ENCODE measurements at regions not wholly inside any gene's neighbourhood (a gene's known extent, or its start where the extent isn't known, plus 50 kb on each side); places are given as distances from the start of the nearest gene placed in this dataset.

DNA sequence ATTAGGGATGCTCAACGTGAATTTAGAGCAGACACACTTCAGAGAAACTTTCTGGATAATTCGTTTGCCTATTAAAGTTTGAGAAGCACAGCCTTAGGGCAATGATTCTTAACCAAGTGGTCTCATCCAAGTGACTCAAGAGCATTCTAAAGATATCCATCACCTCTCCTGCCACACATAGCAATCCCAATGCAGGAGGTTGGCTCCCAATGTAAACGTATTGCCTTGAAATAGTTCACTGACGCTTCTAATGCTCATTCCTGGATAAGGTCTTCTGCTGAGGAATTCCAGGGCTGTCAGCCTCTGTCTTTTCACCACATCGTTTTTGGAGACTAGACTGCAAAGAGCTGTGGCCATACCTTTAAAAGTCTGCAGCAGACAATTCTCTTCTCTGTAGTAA, 279.8 kb upstream of the DACH1 start:
- Histone ChIP-seq H3K27me3 (replicated peaks in 1 of 2; ENCODE audit: control insufficient read depth in 2 of 2, extremely low read depth in 1 of 2, insufficient read depth in 2 of 2, low read length in 1 of 2) (no peaks in the 10 kb centered on the region), H3K9me3 (no peaks in the 10 kb centered on the region), H3K4me3 (ENCODE audit: control insufficient read depth in 1 of 2, extremely low read depth in 1 of 2, low read length in 1 of 2) (no peak overlapping the region), H3K4me1 (ENCODE audit: control insufficient read depth in 1 of 2, extremely low read depth in 1 of 2, insufficient read depth in 2 of 2, low read length in 2 of 2) (no peaks in the 10 kb centered on the region), H3K36me3 (ENCODE audit: control insufficient read depth in 2 of 2, extremely low read depth in 1 of 2, insufficient read depth in 1 of 2, low read length in 1 of 2) (no peaks in the 10 kb centered on the region), H3K27ac (ENCODE audit: low read length) (no peak overlapping the region)
- WGBS (ENCODE audit: insufficient coverage), result 80% methylated on average over 3 of the region's 5 CpGs
- no peaks in the 10 kb centered on the region for H3K36me3 Mint-ChIP-seq
- peaks cover 0 to 5% (median 0%) of the 10 kb centered on the region in 3 donors for H3K9me3 Mint-ChIP-seq
- ATAC-seq (replicated peaks in 1 of 4) (no peak), DNase-seq (no peak)
- H3K4me3 Mint-ChIP-seq, result no peak overlapping the region
- POLR2A ChIA-PET, result no interaction called here
- no peak overlapping the region for H3K27ac Mint-ChIP-seq
- no peaks in the 10 kb centered on the region for H3K27me3 Mint-ChIP-seq
- H3K4me1 Mint-ChIP-seq, result no peaks in the 10 kb centered on the region
- CTCF ChIA-PET, result interaction anchor here in 1 of 2 donors (0.6 kb wide), 1 partner anchor 15 kb away, joined by 4 read pairs; no protein-coding TSS in a partner anchor

DNA sequence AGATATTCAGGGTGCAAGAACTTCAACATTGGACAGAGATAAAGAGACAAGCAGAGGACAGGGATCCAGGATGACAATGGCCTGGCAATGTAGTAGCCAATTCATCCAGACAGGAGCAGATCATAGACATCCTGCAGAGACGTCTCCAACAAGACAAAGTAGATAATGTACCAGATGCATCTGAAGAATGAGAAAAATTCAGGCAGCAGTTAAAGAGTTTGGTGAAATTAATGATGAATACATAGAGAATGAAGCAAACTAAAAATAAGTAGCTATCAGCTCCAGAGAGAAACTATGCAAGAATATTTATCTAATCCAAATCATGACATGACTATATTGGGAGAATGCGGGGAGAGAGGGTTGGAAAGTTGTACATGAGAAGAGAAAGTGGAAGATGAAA, 278.4 kb upstream of the DACH1 start:
- Histone ChIP-seq H3K36me3 (ENCODE audit: control insufficient read depth in 2 of 2, extremely low read depth in 1 of 2, insufficient read depth in 1 of 2, low read length in 1 of 2) (no peaks in the 10 kb centered on the region), H3K27ac (ENCODE audit: low read length) (no peak overlapping the region), H3K9me3 (no peaks in the 10 kb centered on the region), H3K4me1 (ENCODE audit: control insufficient read depth in 1 of 2, extremely low read depth in 1 of 2, insufficient read depth in 2 of 2, low read length in 2 of 2) (no peaks in the 10 kb centered on the region), H3K4me3 (ENCODE audit: control insufficient read depth in 1 of 2, extremely low read depth in 1 of 2, low read length in 1 of 2) (no peak overlapping the region), H3K27me3 (replicated peaks in 1 of 2; ENCODE audit: control insufficient read depth in 2 of 2, extremely low read depth in 1 of 2, insufficient read depth in 2 of 2, low read length in 1 of 2) (no peaks in the 10 kb centered on the region)
- ChIA-PET POLR2A (no interaction called here), CTCF (no interaction called here)
- Mint-ChIP-seq H3K4me3 (no peak overlapping the region), H3K4me1 (no peaks in the 10 kb centered on the region), H3K36me3 (no peaks in the 10 kb centered on the region), H3K27me3 (no peaks in the 10 kb centered on the region), H3K27ac (no peak overlapping the region), H3K9me3 (peaks cover 0 to 4% (median 0%) of the 10 kb centered on the region in 3 donors)
- no peak for DNase-seq
- no peak for ATAC-seq (replicated peaks in 1 of 4)
- 100% methylated on average over 1 of the region's 2 CpGs for WGBS (ENCODE audit: insufficient coverage)

GRCh38 chr13:72144636-72145035, 277.6 kb upstream of the DACH1 start:
- Mint-ChIP-seq H3K9me3 (peaks cover 0 to 3% (median 0%) of the 10 kb centered on the region in 3 donors), H3K27ac (no peak overlapping the region)

DNA sequence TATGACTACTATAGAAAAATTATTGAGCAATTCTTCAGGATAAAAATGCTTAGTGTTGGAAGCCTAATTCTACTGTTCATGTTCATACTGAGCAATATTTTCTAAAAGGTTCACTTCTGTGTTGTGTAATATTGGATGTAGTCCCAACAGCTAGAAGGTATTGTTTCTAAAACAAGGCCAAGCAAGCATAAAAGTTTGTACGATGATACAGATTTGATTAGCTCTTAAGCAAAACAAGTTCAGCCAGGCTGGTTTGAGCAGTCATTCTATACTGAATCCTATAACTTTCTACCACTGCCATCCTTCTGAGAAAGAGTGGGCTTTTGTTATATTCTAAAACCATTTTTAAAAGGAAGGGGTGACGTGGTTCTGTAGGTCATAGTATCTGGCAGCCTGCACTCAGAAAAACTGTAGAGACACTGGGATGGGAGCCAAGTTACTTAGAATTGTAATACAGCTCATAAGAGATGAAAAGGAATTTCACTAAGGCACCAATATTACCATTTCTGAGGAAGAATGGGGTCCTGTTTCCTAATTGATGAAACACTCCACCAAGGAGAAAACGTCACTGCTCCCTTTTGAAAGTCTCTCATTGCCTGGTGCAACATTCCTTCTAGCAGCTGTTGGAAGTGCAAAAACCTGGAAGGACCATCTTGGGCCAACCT, 275.0 kb upstream of the DACH1 start:
- Mint-ChIP-seq H3K4me1 (no peaks in the 10 kb centered on the region), H3K36me3 (no peaks in the 10 kb centered on the region), H3K27ac (no peak overlapping the region), H3K27me3 (no peaks in the 10 kb centered on the region), H3K4me3 (no peak overlapping the region), H3K9me3 (peaks cover 0 to 3% (median 0%) of the 10 kb centered on the region in 3 donors)
- whole genome bisulfite sequencing (ENCODE audit: insufficient coverage), result 50% methylated on average over 1 of the region's 3 CpGs
- H3K36me3 ChIP-seq (ENCODE audit: control insufficient read depth in 2 of 2, extremely low read depth in 1 of 2, insufficient read depth in 1 of 2, low read length in 1 of 2), result no peaks in the 10 kb centered on the region
- CTCF ChIA-PET, result no interaction called here
- no peak overlapping the region for H3K4me3 ChIP-seq (ENCODE audit: control insufficient read depth in 1 of 2, extremely low read depth in 1 of 2, low read length in 1 of 2)
- no peaks in the 10 kb centered on the region for H3K4me1 ChIP-seq (ENCODE audit: control insufficient read depth in 1 of 2, extremely low read depth in 1 of 2, insufficient read depth in 2 of 2, low read length in 2 of 2)
- DNase-seq (no peak), ATAC-seq (replicated peaks in 1 of 4) (no peak)
- POLR2A ChIA-PET, result no interaction called here
- no peak overlapping the region for H3K27ac ChIP-seq (ENCODE audit: low read length)
- H3K9me3 ChIP-seq, result no peaks in the 10 kb centered on the region
- no peaks in the 10 kb centered on the region for H3K27me3 ChIP-seq (replicated peaks in 1 of 2; ENCODE audit: control insufficient read depth in 2 of 2, extremely low read depth in 1 of 2, insufficient read depth in 2 of 2, low read length in 1 of 2)

More at GRCh38 chr13:72144636-72145035, 277.6 kb upstream of the DACH1 start:
- CTCF ChIA-PET, result no interaction called here
- H3K27me3 Mint-ChIP-seq, result no peaks in the 10 kb centered on the region
- H3K4me1 Mint-ChIP-seq, result no peaks in the 10 kb centered on the region
- Histone ChIP-seq H3K27me3 (replicated peaks in 1 of 2; ENCODE audit: control insufficient read depth in 2 of 2, extremely low read depth in 1 of 2, insufficient read depth in 2 of 2, low read length in 1 of 2) (no peaks in the 10 kb centered on the region), H3K27ac (ENCODE audit: low read length) (no peak overlapping the region), H3K9me3 (no peaks in the 10 kb centered on the region), H3K4me1 (ENCODE audit: control insufficient read depth in 1 of 2, extremely low read depth in 1 of 2, insufficient read depth in 2 of 2, low read length in 2 of 2) (no peaks in the 10 kb centered on the region), H3K4me3 (ENCODE audit: control insufficient read depth in 1 of 2, extremely low read depth in 1 of 2, low read length in 1 of 2) (no peak overlapping the region), H3K36me3 (ENCODE audit: control insufficient read depth in 2 of 2, extremely low read depth in 1 of 2, insufficient read depth in 1 of 2, low read length in 1 of 2) (no peaks in the 10 kb centered on the region)
- POLR2A ChIA-PET, result no interaction called here
- ATAC-seq (replicated peaks in 1 of 4), result no peak
- DNase-seq, result no peak
- no peaks in the 10 kb centered on the region for H3K36me3 Mint-ChIP-seq
- no peak overlapping the region for H3K4me3 Mint-ChIP-seq

DNA sequence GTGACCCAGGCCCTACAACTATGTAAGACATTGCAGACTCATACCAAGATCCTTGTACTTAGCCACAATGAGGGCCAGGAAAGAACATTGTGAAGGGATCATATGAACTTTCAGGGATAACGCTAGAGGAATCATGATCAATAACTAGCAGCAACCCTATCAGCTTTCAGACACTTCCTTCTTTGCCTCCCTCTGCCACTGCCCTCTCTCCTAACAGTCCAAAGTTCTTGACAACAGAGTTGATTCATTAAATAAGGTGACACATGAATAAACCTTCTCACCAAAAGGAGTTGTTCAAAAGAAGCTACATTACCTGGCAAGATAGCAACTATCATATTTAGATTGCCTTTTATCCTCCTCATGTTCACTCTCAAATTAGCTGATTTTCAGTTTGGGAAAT, 272.2 kb upstream of the DACH1 start:
- ChIA-PET POLR2A (no interaction called here), CTCF (interaction anchor here in 1 of 2 donors (0.6 kb wide), 1 partner anchor 1338 kb away, joined by 5 read pairs; no protein-coding TSS in a partner anchor)
- H3K4me3 ChIP-seq (ENCODE audit: control insufficient read depth in 1 of 2, extremely low read depth in 1 of 2, low read length in 1 of 2), result no peak overlapping the region
- H3K9me3 ChIP-seq, result no peaks in the 10 kb centered on the region
- no peak for DNase-seq
- no peaks in the 10 kb centered on the region for H3K36me3 Mint-ChIP-seq
- H3K4me1 ChIP-seq (ENCODE audit: control insufficient read depth in 1 of 2, extremely low read depth in 1 of 2, insufficient read depth in 2 of 2, low read length in 2 of 2), result no peaks in the 10 kb centered on the region
- H3K9me3 Mint-ChIP-seq, result no peaks in the 10 kb centered on the region
- no peak overlapping the region for H3K4me3 Mint-ChIP-seq
- no peaks in the 10 kb centered on the region for H3K4me1 Mint-ChIP-seq
- no peak overlapping the region for H3K27ac ChIP-seq (ENCODE audit: low read length)
- H3K27me3 ChIP-seq (replicated peaks in 1 of 2; ENCODE audit: control insufficient read depth in 2 of 2, extremely low read depth in 1 of 2, insufficient read depth in 2 of 2, low read length in 1 of 2), result no peaks in the 10 kb centered on the region
- H3K27me3 Mint-ChIP-seq, result no peaks in the 10 kb centered on the region
- H3K27ac Mint-ChIP-seq, result no peak overlapping the region
- ATAC-seq (replicated peaks in 1 of 4), result no peak
- WGBS (ENCODE audit: insufficient coverage), result 50% methylated on average over 1 of the region's 1 CpG
- no peaks in the 10 kb centered on the region for H3K36me3 ChIP-seq (ENCODE audit: control insufficient read depth in 2 of 2, extremely low read depth in 1 of 2, insufficient read depth in 1 of 2, low read length in 1 of 2)

DNA sequence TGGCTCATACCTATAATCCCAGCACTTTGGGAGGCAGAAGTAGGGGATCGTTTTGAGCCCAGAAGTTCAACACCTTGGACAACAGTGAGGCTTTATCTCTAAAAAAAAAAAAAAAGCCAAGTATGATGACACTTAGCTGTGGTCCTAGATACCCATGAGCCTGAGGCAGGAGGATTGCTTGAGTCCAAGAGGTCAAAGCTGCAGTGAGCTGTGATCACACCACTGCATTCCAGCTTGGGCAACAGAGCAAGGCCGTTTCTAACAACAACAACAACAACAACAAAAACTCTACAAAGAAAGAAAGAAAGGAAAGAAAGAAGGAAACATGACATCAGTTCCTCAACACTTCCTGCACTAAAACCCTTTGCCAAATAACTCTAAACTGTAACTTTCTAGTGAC, 265.1 kb upstream of the DACH1 start:
- H3K4me1 ChIP-seq (ENCODE audit: control insufficient read depth in 1 of 2, extremely low read depth in 1 of 2, insufficient read depth in 2 of 2, low read length in 2 of 2), result no peaks in the 10 kb centered on the region
- no peaks in the 10 kb centered on the region for H3K27me3 ChIP-seq (replicated peaks in 1 of 2; ENCODE audit: control insufficient read depth in 2 of 2, extremely low read depth in 1 of 2, insufficient read depth in 2 of 2, low read length in 1 of 2)
- no peak overlapping the region for H3K4me3 Mint-ChIP-seq
- POLR2A ChIA-PET, result no interaction called here
- peaks cover 0 to 8% (median 0%) of the 10 kb centered on the region in 3 donors for H3K9me3 Mint-ChIP-seq
- H3K27ac Mint-ChIP-seq, result no peak overlapping the region
- CTCF ChIA-PET, result interaction anchor here in 1 of 2 donors (0.6 kb wide), 2 partner anchors 15 to 50 kb away, joined by 3 to 4 read pairs; no protein-coding TSS in a partner anchor
- H3K4me3 ChIP-seq (ENCODE audit: control insufficient read depth in 1 of 2, extremely low read depth in 1 of 2, low read length in 1 of 2), result no peak overlapping the region
- no peaks in the 10 kb centered on the region for H3K9me3 ChIP-seq
- H3K36me3 ChIP-seq (ENCODE audit: control insufficient read depth in 2 of 2, extremely low read depth in 1 of 2, insufficient read depth in 1 of 2, low read length in 1 of 2), result no peaks in the 10 kb centered on the region
- H3K27ac ChIP-seq (ENCODE audit: low read length), result no peak overlapping the region
- DNase-seq, result no peak
- 33% methylated on average over 1 of the region's 2 CpGs for WGBS (ENCODE audit: insufficient coverage)
- no peaks in the 10 kb centered on the region for H3K4me1 Mint-ChIP-seq
- no peaks in the 10 kb centered on the region for H3K27me3 Mint-ChIP-seq
- no peak for ATAC-seq (replicated peaks in 1 of 4)
- no peaks in the 10 kb centered on the region for H3K36me3 Mint-ChIP-seq

- no peak overlapping the region for H3K4me3 ChIP-seq (ENCODE audit: control insufficient read depth in 1 of 2, extremely low read depth in 1 of 2, low read length in 1 of 2)
- Mint-ChIP-seq H3K27ac (no peak overlapping the region), H3K36me3 (no peaks in the 10 kb centered on the region), H3K9me3 (peaks cover 0 to 8% (median 0%) of the 10 kb centered on the region in 3 donors), H3K4me3 (no peak overlapping the region), H3K27me3 (no peaks in the 10 kb centered on the region), H3K4me1 (no peaks in the 10 kb centered on the region)
- CTCF ChIA-PET, result no interaction called here
- no peaks in the 10 kb centered on the region for H3K36me3 ChIP-seq (ENCODE audit: control insufficient read depth in 2 of 2, extremely low read depth in 1 of 2, insufficient read depth in 1 of 2, low read length in 1 of 2)
- POLR2A ChIA-PET, result no interaction called here
- H3K4me1 ChIP-seq (ENCODE audit: control insufficient read depth in 1 of 2, extremely low read depth in 1 of 2, insufficient read depth in 2 of 2, low read length in 2 of 2), result no peaks in the 10 kb centered on the region
- H3K27me3 ChIP-seq (replicated peaks in 1 of 2; ENCODE audit: control insufficient read depth in 2 of 2, extremely low read depth in 1 of 2, insufficient read depth in 2 of 2, low read length in 1 of 2), result no peaks in the 10 kb centered on the region
- no peak overlapping the region for H3K27ac ChIP-seq (ENCODE audit: low read length)
- no peaks in the 10 kb centered on the region for H3K9me3 ChIP-seq
- DNase-seq, result no peak
- ATAC-seq (replicated peaks in 1 of 4), result no peak
- no CpG with 5 or more reads among the region's 3 CpGs for WGBS (ENCODE audit: insufficient coverage)
Measured at GRCh38 chr13:72129117-72129516, 262.1 kb upstream of the DACH1 start.
